ENCODE measurements at regions not wholly inside any gene's neighbourhood (a gene's known extent, or its start where the extent isn't known, plus 50 kb on each side); places are given as distances from the start of the nearest gene placed in this dataset.

DNA sequence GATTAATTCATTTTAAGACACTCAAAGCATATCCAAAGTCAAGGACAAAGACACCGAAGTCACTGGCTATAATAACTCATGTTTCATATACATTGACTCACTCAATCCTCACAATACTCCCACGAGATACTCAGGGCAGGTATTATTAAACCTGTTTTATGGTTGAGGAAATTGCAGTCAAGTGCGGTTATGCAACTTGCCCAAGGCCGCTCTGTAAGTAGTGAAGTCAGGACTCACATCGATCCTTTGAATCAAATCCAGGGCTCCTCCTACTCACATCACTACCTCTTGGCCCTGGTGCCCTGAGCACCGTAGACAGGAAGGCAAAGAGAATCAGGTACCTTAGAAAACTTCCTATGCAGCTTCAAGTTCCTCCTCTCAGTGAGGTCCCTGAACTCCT is 87.8 kb upstream of the APC start:
- TF ChIP-seq, protein P1, sequence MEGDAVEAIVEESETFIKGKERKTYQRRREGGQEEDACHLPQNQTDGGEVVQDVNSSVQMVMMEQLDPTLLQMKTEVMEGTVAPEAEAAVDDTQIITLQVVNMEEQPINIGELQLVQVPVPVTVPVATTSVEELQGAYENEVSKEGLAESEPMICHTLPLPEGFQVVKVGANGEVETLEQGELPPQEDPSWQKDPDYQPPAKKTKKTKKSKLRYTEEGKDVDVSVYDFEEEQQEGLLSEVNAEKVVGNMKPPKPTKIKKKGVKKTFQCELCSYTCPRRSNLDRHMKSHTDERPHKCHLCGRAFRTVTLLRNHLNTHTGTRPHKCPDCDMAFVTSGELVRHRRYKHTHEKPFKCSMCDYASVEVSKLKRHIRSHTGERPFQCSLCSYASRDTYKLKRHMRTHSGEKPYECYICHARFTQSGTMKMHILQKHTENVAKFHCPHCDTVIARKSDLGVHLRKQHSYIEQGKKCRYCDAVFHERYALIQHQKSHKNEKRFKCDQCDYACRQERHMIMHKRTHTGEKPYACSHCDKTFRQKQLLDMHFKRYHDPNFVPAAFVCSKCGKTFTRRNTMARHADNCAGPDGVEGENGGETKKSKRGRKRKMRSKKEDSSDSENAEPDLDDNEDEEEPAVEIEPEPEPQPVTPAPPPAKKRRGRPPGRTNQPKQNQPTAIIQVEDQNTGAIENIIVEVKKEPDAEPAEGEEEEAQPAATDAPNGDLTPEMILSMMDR (IDR thresholded peaks at IDR 0.05): no peak
- TF ChIP-seq POLR2A (IDR thresholded peaks at IDR 0.05) (no peak), POLR2AphosphoS5 (IDR thresholded peaks at IDR 0.05) (no peak), EP300 (IDR thresholded peaks at IDR 0.05) (no peak)

All from stomach (tissue), 4 donors.